HG02852 (cell line): ENCODE measurements at regions not wholly inside any gene's neighbourhood (a gene's known extent, or its start where the extent isn't known, plus 50 kb on each side); places are given as distances from the start of the nearest gene placed in this dataset.

ENCODE experiments used
- ATAC-seq: cut with Tn5 transposase; IDR thresholded peaks from one replicate; pipeline ENCODE4 v1.9.1; 2021; ENCODE audit warnings: mild to moderate bottlenecking, moderate library complexity; ENCODE audit not compliant: unreplicated experiment

DNA sequence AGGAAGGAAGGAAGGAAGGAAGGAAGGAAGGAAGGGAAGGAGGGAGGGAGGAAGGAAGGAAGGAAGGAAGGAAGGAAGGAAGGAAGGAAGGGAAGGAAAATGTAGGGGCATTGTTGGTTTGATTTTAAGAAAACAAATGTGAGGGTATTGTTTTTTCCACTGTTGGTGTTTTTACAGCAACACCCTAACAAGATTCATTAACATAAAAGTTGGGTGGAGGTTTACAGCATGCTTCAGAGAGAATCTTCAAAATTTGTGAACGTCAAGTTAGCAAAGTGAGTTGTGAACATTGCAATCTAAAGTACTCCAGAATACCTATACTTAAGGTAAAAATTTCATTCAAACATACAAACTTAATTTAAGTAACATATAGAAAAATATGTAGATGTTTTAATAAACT lies 200.2 kb upstream of the ID4 start:
- ATAC-seq, result no peak

DNA sequence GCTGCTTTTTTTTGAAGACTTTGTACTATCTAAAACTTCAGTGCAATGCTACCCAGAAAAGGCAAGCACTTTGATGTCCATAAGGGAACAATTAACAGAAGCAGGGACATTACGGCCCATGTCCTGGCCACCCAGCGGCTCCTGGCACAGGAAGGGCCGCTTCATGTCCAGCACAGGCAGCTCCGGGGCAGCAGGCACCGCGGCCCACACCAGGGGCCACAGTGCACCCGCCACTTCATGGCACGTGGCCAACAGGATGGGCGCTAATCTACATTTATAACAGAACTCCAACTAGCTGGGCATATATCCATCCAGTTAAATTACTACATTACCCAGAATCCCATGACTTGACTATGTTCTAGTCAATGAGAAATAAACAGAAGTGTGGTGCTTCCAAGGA lies 198.2 kb upstream of the ID4 start:
- ATAC-seq, result no peak

DNA sequence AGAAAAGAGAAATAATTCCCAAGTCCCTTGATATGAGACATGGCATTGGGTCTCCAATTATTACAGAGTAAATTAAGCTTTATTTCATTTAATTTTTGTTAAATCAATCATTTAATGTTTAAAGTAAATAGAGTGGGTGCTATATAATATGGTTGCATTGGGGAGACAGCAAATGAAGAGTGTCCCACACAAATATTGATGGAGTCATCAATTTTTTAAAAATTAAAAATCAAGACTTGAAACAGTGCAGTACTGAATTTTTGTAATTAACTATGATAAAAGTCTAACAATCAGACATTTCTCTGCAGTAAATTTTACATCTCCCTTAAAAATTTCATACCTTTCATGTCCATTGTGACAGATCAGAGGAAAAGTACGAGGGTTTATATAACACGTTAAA lies 193.9 kb upstream of the ID4 start:
- no peak for ATAC-seq

DNA sequence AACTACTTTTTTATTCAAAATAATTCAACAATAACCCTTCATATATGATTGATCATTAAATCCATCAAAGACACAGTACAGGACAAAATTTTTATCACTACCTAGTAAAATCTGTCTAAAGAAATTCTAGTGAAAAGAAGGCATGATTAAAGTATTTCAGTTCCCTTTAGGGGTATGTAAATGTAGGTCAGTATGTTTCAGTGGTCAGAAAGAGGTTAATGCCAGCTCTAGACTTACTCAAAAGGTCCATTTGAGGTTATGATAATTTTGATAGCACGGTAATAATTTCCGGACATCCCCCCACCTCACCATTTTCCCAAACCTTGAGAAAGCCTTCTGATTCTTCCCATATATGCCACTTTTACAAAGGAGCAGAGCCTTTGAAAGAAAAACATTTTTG lies 193.5 kb upstream of the ID4 start:
- no peak for ATAC-seq

DNA sequence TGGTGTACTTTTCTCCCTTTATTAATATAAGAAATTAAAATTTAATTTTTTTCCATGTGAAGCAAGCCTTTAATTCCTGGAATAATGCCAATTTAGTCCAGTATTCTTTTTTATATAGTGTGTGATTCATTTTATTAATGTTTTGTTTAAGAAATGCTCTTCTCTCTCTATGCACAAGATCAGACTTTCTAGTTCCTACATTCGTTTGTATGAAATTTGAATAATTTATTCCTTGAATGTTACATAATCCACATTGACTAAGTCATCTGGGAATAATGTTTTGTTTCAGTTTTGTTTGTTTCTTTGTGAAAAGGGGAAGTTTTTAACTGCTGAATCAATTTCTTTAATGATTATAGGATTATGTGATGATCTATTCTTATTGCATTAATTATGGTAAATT lies 181.4 kb upstream of the ID4 start:
- no peak for ATAC-seq

DNA sequence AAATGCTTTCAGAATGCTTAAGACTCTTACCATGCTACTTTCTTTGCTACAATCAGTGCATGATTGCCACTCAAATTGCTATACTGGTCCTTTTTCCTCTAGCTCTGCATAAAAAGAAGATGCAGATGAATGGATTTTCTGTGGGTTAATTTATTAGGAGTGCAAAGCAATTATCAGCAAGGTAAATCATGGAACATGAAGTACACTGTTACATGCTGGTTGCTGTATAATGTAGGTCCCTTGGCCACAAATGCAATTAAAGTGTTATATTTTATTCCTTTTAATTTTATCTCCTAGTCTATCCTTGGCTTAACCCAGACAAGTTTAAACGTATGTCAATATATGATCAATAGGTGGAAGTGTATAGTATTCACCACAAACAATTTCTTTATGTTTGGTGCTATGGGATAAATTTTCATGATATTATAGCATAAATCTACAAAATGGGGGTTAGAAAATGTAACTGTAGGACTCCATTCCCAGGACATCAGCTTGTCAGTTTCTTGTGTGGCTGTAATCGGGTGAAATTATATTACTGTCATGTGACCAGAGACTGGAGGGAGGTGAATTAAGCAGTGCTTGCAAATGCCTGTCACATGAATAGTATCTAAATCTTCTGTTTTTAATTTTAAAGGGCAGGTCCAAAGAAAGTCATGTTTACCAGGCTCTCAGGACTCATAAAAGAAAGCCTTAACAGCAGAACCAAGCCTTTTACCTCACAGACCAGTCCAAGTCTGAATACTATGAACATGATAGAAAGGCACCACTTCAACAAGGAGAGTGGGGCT lies 176.9 kb upstream of the ID4 start:
- ATAC-seq, result no peak

DNA sequence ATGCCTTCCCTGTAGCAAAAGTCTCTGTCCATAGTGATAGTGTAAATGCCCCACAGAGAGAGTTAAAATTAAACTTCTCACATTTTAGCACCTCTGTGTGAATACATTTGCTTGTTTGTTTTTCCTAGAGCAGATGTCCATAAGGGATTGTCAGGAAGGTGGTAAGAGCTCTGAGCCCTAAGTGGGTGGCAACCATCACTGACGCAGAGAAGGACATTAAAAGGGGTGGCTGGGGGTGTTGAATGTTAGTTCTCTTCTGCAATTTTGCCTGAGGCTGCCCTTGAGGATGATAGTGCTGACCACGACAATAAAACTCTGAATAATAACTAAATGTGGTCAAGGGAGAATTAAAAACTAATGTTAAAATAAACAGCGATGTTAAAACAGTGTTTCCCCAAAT lies 174.3 kb upstream of the ID4 start:
- no peak for ATAC-seq

DNA sequence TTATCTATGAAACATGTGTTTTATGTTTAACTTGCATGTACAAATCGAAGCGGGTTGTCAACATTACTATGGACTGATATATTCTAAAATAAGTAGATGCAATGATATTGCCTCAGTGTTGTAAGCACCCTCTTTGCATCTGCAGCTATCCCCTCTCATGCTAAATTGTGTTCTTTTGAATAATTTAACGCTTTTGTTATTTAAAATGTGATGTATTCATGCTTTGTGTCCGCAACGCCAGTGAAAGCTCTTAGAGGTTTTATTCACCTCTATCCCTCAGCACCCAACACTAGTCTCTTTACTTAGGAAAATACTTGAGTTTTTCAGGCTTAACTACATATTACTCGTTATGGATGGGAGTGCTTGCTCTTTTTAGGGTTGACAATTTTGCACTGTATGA lies 173.7 kb upstream of the ID4 start:
- ATAC-seq, result no peak

DNA sequence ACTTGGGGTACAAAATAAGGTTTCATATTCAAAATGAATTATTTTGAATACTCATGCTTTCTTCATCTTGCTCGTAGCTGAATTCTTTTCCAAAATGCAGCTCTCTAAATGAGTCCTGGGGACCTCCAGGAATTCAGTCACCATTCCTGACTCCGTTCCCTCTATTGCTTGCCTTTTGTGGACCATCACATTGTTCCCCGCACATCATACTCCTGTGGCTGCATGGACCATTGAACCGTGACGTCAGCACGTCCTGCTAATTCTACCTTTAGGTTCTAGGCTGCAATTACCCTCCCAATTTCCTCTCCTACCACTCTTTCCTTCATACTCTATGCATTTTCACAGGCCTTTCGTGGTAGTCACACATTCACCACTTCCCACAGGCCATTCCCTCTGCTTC lies 173.1 kb upstream of the ID4 start:
- no peak for ATAC-seq

DNA sequence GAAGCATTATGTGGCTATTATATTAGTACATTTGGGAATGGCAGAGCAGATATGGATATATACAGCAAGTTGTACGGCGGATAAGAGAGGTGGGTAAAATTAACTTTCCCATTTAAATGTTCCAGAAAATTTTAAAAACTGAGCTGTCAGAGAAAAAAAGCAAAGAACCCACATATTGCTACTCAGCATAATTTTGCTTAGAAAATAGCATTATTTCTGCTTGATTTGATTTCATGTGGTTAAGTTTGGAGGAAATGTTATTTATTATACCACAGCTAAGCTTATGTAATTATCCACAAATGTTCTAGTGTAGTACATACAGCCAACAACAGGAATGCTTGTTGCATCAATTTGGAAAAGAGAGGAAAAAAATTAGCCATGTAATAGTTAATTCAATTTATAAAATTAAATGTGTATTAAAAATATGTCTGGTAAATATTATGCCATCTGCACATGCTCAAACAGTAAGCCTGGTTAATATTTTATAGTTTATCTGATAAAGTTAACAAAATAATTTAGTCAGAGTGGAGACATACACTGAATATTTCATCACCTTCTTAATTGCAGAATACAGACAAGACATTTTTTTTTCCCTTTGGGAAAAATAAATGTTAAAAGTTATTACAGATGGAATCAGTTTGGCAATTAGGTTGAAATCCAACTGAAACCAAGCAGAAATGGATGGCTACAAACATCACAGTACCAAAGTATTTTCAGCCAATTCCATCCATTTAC lies 172.1 kb upstream of the ID4 start:
- no peak for ATAC-seq

DNA sequence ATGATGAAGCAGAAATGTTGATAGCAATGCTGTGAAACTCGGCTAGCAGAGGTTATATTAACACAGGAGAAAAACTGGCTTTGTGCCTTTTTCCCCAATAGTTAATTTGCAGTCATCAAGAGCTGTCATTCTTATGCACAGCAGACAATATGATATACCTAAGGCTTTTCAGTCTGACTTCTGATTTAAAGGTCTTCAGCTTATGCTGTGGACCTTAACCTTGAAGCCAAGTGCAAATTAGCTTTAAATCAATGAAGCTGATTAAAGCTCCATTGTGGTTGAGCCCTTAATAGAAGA lies 171.6 kb upstream of the ID4 start:
- no peak for ATAC-seq

DNA sequence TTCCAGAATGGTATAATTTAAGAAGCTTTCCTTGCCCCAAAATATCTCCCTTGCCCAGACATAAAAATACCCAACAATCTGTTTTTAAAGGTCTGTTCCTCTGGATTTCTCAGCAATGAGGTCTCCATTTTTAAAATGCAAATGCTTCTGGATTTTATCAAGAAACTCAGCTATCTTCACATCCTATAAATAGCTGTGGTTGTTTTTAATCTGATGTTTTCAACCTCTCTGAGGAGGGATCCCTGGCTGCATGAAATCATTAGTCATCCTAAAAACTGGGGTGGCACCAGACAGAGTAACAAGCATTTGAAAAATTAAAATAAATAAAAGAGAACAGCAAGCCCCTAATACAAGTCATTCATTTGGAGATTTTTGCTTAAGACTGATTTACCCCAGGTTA lies 168.5 kb upstream of the ID4 start:
- ATAC-seq, result no peak

DNA sequence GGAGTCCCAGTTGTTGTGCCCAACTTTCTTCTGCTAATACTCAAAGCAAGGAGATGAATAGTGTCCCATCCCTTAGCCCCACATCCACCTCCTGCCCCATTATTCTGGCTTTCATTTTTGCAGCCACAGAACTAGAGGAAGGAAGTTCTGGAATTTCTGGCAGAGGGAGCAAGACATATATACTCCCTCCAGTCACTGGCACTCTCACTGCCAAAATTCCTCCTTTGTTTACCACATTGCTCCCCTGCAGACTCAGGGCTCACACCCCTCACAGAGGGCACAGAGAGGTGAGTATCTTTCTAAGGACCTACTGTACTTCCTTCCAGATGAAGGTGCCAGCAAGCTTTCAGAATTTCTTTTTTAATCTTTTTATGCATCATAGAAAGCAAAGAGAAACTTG lies 168.0 kb upstream of the ID4 start:
- ATAC-seq, result no peak

DNA sequence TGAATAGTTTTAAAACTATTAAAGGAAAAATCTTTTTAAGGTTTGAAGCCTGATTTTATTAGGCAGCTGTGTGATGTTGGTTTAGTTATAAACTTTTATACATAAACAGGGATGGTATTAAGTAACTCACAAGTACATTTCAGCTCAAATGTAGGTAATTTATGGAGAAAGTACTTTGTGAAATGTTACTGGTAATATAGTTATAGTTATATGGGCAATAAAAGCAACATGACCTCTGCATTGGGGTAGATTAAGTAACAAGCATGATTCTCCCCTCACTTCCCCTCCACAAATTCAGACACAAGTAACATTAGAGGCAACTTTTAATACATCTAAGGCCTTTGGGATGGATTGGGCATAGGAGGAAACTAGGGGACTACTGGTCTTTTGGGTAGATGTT lies 154.3 kb upstream of the ID4 start:
- no peak for ATAC-seq

DNA sequence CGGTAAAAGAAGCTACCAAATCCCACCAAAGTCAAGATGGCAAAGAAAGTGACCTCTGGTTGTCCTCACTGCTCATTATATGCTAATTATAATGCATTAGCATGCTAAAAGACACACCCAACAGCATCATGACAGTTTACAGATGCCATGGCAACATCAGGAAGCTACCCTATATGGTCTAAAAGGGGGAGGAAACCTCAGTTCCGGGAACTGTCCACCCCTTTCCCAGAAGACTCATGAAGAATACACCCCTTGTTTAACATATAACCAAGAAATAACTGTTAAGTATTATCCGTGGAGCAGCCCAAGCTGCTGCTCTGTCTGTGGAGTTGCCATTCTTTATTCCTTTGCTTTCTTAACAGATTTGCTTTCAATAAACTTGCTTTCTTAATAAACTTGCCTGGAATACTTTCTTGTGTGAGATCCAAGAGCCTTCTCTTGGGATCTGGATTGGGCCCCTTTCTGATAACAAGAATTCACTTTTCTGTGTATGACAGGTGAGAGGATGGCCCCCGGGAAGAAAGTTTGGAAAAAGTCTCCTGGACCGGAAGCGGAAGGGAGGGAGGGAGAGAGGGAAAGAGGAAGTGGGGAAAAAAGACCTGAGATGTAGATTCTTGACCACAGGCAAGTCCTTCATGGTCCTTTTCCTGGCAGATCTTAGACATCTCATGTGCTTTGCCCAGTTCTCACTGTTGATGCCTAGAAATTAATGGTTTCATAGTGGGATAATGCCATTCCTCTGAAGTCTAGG lies 146.7 kb upstream of the ID4 start:
- no peak for ATAC-seq

DNA sequence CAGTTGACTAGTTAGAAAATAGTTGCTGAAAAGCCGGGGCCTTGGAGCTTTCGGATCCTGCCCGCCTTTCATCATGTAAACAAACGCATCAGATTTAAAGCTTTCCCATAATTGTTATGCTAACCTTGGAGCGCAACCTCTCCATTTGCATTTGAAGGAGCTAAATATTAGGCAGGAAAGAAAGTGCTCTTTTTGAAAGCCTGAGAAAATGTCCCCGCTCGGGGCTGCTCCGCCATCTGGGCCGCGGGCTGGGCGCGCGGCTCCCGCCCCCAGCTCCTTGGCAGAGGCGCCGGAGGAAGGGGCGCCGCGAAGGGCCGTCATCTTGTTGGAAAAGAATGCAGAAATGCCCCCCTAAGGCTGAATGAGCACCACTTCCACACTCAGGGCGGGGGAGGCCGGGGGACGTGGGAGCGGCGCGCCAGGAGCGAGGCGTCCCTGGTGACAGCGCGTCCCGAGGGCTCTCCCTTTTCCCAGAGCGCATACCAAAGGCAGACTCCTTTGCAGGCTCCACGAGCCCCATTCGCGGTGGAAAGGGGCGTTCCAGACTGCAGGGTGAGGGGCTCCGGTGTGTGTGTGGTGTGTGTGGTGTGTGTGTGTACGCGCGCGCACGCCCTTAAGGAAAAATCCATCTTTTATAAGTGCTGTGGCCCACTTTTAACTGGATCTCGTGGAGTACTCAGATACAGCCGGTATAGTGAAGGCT lies 145.6 kb upstream of the ID4 start:
- ATAC-seq, result no peak

DNA sequence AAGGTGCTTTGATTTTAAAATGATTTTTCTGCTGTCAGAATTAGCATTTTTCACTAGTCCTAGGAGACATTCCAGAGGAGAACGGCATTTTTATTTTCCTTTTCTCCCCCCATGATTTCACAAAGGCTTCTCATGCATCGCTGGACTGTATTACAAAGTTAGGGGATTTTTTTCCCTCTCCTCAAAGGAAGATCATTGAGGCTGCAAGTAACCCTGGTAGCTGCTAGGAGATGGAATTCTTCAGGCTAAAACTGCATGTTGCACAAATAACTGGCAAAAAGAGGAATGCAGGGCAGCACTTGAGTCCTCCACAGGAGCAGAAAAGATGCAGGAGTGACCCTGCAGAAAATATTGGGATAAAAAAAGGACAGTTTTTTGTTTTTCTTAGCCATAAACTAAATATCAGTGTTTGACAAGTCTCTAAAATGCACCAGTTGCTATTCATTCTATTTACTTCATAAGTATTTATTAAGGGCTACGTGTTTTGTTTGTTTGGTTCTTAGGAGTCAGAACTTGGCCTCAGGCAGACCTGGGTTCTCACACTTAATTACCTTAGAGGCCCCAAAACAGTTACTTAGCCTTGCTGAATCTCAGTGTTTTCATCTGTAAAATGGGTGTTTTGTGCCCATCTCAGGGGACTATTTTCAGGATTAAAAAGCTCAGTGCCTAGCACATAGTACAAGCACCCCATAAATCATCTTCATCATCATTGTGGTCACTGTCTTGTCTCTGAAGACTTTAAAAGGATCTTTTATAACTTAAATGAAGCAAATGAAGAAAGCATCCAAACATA lies 144.5 kb upstream of the ID4 start:
- ATAC-seq, result no peak

DNA sequence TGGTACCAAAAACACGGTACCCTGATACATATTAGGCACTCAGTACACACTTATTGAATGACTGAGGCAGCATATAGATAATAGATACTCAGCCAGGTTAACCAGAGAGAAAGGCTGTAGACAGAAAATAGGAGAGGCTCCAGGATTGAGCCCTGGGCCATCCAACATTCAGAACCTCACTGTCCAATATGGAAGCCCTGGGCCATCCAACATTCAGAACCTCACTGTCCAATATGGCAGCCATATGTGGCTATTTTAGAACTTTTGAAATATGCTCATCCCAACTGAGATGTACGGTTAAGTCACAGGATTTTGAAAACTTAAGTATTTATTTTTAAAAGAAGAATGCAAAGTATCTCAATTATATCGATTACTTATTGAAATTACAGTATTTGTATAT lies 142.5 kb upstream of the ID4 start:
- ATAC-seq, result no peak

DNA sequence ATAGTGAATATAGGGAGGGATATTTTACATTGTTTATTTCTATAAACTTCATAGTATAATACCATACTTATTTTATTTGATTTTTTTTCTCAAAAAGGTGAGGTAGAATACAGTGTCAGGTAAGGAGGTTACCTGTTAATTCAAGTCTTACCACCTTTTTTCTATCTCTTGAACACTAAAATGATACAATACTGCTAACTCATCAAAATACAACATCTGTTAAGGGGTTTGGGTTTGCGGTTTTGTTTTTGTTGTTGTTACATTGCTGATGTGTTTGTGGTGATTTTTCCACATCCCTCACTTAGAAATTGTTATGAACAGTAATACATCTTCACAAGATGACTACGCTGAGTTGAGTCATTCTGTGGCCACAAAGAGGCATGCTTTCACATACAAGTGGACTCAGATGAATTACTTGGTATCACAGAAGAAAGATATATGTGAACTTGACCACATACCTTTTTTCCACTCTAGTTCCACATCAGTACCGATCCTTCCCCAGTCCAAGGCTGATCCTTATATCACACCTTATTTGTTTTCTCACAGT lies 139.4 kb upstream of the ID4 start:
- ATAC-seq, result no peak

DNA sequence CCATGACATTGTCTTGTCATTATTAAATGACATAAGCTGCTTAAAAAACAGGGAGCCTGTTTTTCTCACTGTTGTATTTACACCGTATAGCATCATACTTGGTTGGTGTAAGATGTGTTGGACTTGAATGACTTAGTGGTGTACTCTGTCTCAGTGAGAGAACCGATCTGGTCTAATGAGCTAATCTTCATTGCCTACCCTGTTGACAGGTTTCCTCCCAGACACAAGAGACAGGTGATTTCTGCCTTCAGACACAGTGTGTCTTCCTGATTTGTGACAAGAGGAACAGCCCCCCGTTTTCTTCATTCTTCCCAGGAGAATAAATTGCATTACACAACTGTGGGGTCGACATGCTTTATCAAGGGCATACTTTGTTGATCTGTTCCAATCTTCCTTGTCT lies 137.2 kb upstream of the ID4 start:
- no peak for ATAC-seq

DNA sequence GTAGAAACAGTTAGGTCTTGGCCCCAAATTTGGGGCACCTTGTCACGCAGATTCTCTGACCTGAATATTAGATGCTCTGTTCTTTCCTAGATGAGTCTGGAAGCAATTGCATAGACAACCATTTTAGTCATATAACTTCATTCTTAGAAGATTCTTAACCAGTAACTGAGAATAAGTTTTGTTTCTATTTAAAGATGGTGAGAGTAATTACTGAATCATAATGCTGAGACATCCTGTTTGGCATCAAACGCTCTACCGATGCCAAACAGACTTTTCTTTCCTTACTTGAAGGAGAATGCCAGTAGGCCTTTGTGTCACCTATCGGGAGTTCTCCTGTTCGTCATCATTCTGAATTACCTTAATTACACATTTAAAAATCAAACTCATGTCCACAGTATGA lies 131.6 kb upstream of the ID4 start:
- no peak for ATAC-seq
